HCT116 (cell line): ENCODE measurements at regions not wholly inside any gene's neighbourhood (a gene's known extent, or its start where the extent isn't known, plus 50 kb on each side); places are given as distances from the start of the nearest gene placed in this dataset.

ENCODE experiments used
- ATAC-seq: fragments of 200-7000 bp; cut with Tn5 transposase; 2 replicates; pipeline ENCODE4 v1.9.1; 2020; ENCODE audit warnings: mild to moderate bottlenecking, moderate library complexity
- BruUV-seq: library from RNA; stranded (reverse); fragments of 400-500 nt; replicated peaks from 2 replicates; lab custom pipeline; 2021; lab: Mats Ljungman, UMichigan
- CTCF ChIA-PET: fragments of 300-600 bp; sonication (Branson Sonifier 250); formaldehyde crosslinking; loops from one replicate; lab custom pipeline; 2021; ENCODE audit warnings: antibody characterized with exemption; lab: Charles Lee
- POLR2A ChIA-PET: fragments of 300-600, 350-600 bp; sonication (Branson Sonifier 250); formaldehyde crosslinking; loops from one replicate; lab custom pipeline; 2021; ENCODE audit warnings: antibody characterized with exemption; lab: Charles Lee
- RAD21 ChIA-PET, 2 experiments: fragments of 300-600 bp; sonication (Branson Sonifier 250); formaldehyde crosslinking; loops; one replicate each; lab custom pipeline; 2023; ENCODE audit warnings: low total read pairs in 2 of 2; ENCODE audit not compliant: uncharacterized antibody in 2 of 2, unreplicated experiment in 2 of 2, low non-redundant PET in 1 of 2; lab: Charles Lee
- DNase-seq: peaks from one replicate; pipeline ENCODE4 v3.0.0-alpha.2; 2010; ENCODE audit warnings: low read depth, low spot score
- H2AFZ ChIP-seq: fragments of 200-600 bp; shearing (Covaris generic), sonication (generic); 2 replicates; pipeline ENCODE4 v1.6.1; 2017; ENCODE audit warnings: low read depth, mixed run types, mixed read lengths, antibody characterized with exemption, low read length; ENCODE audit not compliant: poor library complexity, severe bottlenecking
- H3K27ac ChIP-seq: 2 replicates; pipeline ENCODE4 v1.5.1; 2012; ENCODE audit warnings: low read depth, low read length
- H3K27me3 ChIP-seq: fragments of 200-600 bp; sonication (generic); 2 replicates; pipeline ENCODE4 v1.6.1; 2016; ENCODE audit warnings: mixed run types, low read length, mixed read lengths; ENCODE audit not compliant: insufficient read depth
- H3K36me3 ChIP-seq, 2 experiments: fragments of 200-500 bp in 1 of 2; fragments of 200-600 bp in 1 of 2; sonication (Bioruptor generic) in 1 of 2; sonication (generic) in 1 of 2; 2 replicates each; pipeline versions ENCODE4 v1.5.1 to v1.6.1; 2014 to 2016; ENCODE audit warnings: low read length in 2 of 2, inconsistent platforms in 1 of 2, mixed read lengths in 1 of 2, mixed run types in 1 of 2; ENCODE audit not compliant: insufficient read depth in 2 of 2, control insufficient read depth in 1 of 2
- H3K4me1 ChIP-seq, 2 experiments: fragments of 200-600 bp in 1 of 2; sonication (generic) in 1 of 2; 2 replicates each; pipeline versions ENCODE4 v1.5.1 to v1.6.1; 2012 to 2017; ENCODE audit warnings: low read length in 2 of 2, inconsistent platforms in 1 of 2, mild to moderate bottlenecking in 1 of 2, mixed read lengths in 1 of 2, mixed run types in 1 of 2, moderate library complexity in 1 of 2; ENCODE audit not compliant: insufficient read depth in 2 of 2, control insufficient read depth in 1 of 2
- H3K4me2 ChIP-seq: fragments of 200-600 bp; sonication (generic); 2 replicates; pipeline ENCODE4 v1.6.1; 2017; ENCODE audit warnings: mixed run types, low read length, mixed read lengths
- H3K4me3 ChIP-seq, 2 experiments: fragments of 200-600 bp in 1 of 2; sonication (generic) in 1 of 2; replicated peaks in 1 of 2; 2 replicates each; pipeline ENCODE4 v1.5.1; 2011 to 2016; ENCODE audit warnings: low read length in 2 of 2, control low read depth in 1 of 2, low read depth in 1 of 2, mild to moderate bottlenecking in 1 of 2, mixed read lengths in 1 of 2, mixed run types in 1 of 2
- H3K79me2 ChIP-seq: fragments of 200-600 bp; sonication (generic); 2 replicates; pipeline ENCODE4 v1.6.1; 2017; ENCODE audit warnings: mild to moderate bottlenecking, mixed run types, low read length, moderate library complexity, mixed read lengths; ENCODE audit not compliant: insufficient read depth
- H3K9ac ChIP-seq: fragments of 200-600 bp; sonication (generic); 2 replicates; pipeline ENCODE4 v1.6.1; 2016; ENCODE audit warnings: low read length, mixed read lengths
- H3K9me2 ChIP-seq: fragments of 200-600 bp; sonication (generic), shearing (Covaris generic); 2 replicates; pipeline ENCODE4 v1.6.1; 2017; ENCODE audit warnings: mixed run types, mild to moderate bottlenecking, moderate library complexity; ENCODE audit not compliant: insufficient read depth
- H3K9me3 ChIP-seq, 2 experiments: fragments of 200-500 bp in 1 of 2; fragments of 200-600 bp in 1 of 2; sonication (Bioruptor generic) in 1 of 2; sonication (generic) in 1 of 2; 2 replicates each; pipeline ENCODE4 v1.6.1; 2014 to 2017; ENCODE audit warnings: low read length in 2 of 2, mixed read lengths in 2 of 2, inconsistent platforms in 1 of 2, low read depth in 1 of 2, mild to moderate bottlenecking in 1 of 2, mixed run types in 1 of 2, moderate library complexity in 1 of 2; ENCODE audit not compliant: control insufficient read depth in 1 of 2, insufficient read depth in 1 of 2
- H4K20me1 ChIP-seq: fragments of 200-600 bp; sonication (generic), shearing (Covaris generic); 2 replicates; pipeline ENCODE4 v1.6.1; 2017; ENCODE audit warnings: mixed run types, mild to moderate bottlenecking, moderate library complexity; ENCODE audit not compliant: insufficient read depth
- CBX3 ChIP-seq: IDR thresholded peaks from 2 replicates; pipeline ENCODE4 v1.6.1; 2012; ENCODE audit warnings: low read depth
- EGR1 ChIP-seq: IDR thresholded peaks from 2 replicates; pipeline ENCODE4 v1.6.1; 2012; ENCODE audit warnings: low read depth
- ELF1 ChIP-seq: IDR thresholded peaks from 2 replicates; pipeline ENCODE4 v1.6.1; 2012; ENCODE audit warnings: low read depth, borderline replicate concordance
- EZH2 ChIP-seq: fragments of 200-600 bp; sonication (generic); IDR thresholded peaks from 2 replicates; pipeline ENCODE4 v1.6.1; 2017; ENCODE audit warnings: antibody characterized with exemption, mixed run types
- EZH2phosphoT487 ChIP-seq: fragments of 200-600 bp; IDR thresholded peaks from 2 replicates; pipeline ENCODE4 v1.6.1; 2018; ENCODE audit warnings: antibody characterized with exemption, borderline replicate concordance
- POLR2A ChIP-seq: IDR thresholded peaks from 2 replicates; pipeline ENCODE4 v1.7.0; 2011; ENCODE audit warnings: borderline replicate concordance; ENCODE audit not compliant: insufficient read depth, insufficient read length; ENCODE audit errors: extremely low read depth
- RAD21 ChIP-seq: IDR thresholded peaks from 2 replicates; pipeline ENCODE4 v1.6.1; 2012; ENCODE audit warnings: low read depth, mild to moderate bottlenecking
- ZNF274 ChIP-seq: fragments of 200-500 bp; sonication (Bioruptor generic); IDR thresholded peaks from 2 replicates; pipeline ENCODE4 v1.6.1; 2014; ENCODE audit warnings: mild to moderate bottlenecking, low read depth, low read length, inconsistent platforms
- intact Hi-C: fragments of 100-400 bp; cut with micrococcal nuclease; formaldehyde crosslinking; loops from 2 replicates; pipeline ENCODE4 v1.10.0; 2022
- TF ChIP-seq, protein P1 (sequence below), 3 experiments: fragments of 200-600 bp in 1 of 3; sonication (generic) in 1 of 3; IDR thresholded peaks in 2 of 3; conservative IDR thresholded peaks in 1 of 3; 2 replicates each; pipeline ENCODE4 v1.5.1; 2012 to 2017; ENCODE audit warnings: low read depth in 2 of 3, low read length in 2 of 3, antibody characterized with exemption in 1 of 3, borderline replicate concordance in 1 of 3, control low read depth in 1 of 3, mild to moderate bottlenecking in 1 of 3, mixed read lengths in 1 of 3, mixed run types in 1 of 3, moderate library complexity in 1 of 3; ENCODE audit not compliant: insufficient read depth in 1 of 3
- TF ChIP-seq, protein P2 (sequence below): IDR thresholded peaks from 2 replicates; pipeline ENCODE4 v1.6.1; 2012

DNA sequence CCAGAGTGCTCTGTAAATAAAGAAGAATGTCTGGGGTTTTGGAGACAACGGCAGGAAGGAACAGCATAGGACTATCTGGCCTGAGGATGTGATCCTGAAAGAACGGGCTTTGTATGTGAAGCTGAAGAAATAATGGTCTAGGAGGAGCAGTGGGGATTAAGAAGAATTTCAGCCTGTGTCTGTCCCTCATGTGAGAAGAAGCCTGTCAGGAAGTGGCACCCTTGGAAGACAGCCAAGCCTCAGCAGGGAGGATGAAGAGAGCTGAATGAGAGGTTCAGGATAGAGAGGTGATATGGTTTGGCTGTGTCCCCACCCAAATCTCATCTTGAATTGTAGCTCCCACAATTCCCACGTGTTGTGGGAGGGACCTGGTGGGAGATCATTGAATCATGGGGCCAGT lies 56.9 kb upstream of the TCL1A start:
- no peak overlapping the region for H3K4me2 ChIP-seq
- RAD21 ChIA-PET: no interaction called here
- no peak overlapping the region for H2AFZ ChIP-seq
- no peak for DNase-seq
- TF ChIP-seq, protein P1, sequence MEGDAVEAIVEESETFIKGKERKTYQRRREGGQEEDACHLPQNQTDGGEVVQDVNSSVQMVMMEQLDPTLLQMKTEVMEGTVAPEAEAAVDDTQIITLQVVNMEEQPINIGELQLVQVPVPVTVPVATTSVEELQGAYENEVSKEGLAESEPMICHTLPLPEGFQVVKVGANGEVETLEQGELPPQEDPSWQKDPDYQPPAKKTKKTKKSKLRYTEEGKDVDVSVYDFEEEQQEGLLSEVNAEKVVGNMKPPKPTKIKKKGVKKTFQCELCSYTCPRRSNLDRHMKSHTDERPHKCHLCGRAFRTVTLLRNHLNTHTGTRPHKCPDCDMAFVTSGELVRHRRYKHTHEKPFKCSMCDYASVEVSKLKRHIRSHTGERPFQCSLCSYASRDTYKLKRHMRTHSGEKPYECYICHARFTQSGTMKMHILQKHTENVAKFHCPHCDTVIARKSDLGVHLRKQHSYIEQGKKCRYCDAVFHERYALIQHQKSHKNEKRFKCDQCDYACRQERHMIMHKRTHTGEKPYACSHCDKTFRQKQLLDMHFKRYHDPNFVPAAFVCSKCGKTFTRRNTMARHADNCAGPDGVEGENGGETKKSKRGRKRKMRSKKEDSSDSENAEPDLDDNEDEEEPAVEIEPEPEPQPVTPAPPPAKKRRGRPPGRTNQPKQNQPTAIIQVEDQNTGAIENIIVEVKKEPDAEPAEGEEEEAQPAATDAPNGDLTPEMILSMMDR (IDR thresholded peaks at IDR 0.05 in 2 of 3, conservative IDR thresholded peaks at IDR 0.05 in 1 of 3; ENCODE audit: borderline replicate concordance in 1 of 3, insufficient read depth in 1 of 3, low read depth in 2 of 3, low read length in 2 of 3): no peak
- TF ChIP-seq, protein P2, sequence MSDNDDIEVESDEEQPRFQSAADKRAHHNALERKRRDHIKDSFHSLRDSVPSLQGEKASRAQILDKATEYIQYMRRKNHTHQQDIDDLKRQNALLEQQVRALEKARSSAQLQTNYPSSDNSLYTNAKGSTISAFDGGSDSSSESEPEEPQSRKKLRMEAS: no peak
- TF ChIP-seq EZH2 (no peak), EZH2phosphoT487 (no peak), RAD21 (no peak), CBX3 (no peak), EGR1 (no peak), ELF1 (no peak), ZNF274 (no peak), POLR2A (no peak)
- TF ChIP-seq, all 23 proteins: peak for 0
- no peaks in the 10 kb centered on the region for H3K9me2 ChIP-seq
- ChIA-PET POLR2A (no interaction called here), CTCF (no interaction called here)
- H4K20me1 ChIP-seq: no peaks in the 10 kb centered on the region
- no peaks in the 10 kb centered on the region for H3K9me3 ChIP-seq
- no peak overlapping the region for H3K9ac ChIP-seq
- BruUV-seq: no TSS peak
- intact Hi-C loops: loop anchor here (5.0 to 10.0 kb wide), 2 partner anchors 88 to 346 kb away; no protein-coding TSS in a partner anchor
- no peak overlapping the region for H3K27ac ChIP-seq
- no peak overlapping the region for H3K4me3 ChIP-seq
- no peak for ATAC-seq
- no peaks in the 10 kb centered on the region for H3K79me2 ChIP-seq
- H3K4me1 ChIP-seq: no peaks in the 10 kb centered on the region
- H3K27me3 ChIP-seq: peaks cover 12% of the 10 kb centered on the region; the same call in 1 of the 2 replicates
- H3K36me3 ChIP-seq: no peaks in the 10 kb centered on the region
